Stimulated activated CD4-positive, alpha-beta T cell treated with anti-CD3 and anti-CD28 coated beads, Interleukin-2, amount 100 ng/mL, for 4 hours (primary cell): ENCODE measurements at regions not wholly inside any gene's neighbourhood (a gene's known extent, or its start where the extent isn't known, plus 50 kb on each side); places are given as distances from the start of the nearest gene placed in this dataset.

Experiments used
- DNase-seq: peaks from one replicate; pipeline ENCODE4 v3.0.0-alpha.2; 2020; ENCODE audit warnings: low read depth

DNA sequence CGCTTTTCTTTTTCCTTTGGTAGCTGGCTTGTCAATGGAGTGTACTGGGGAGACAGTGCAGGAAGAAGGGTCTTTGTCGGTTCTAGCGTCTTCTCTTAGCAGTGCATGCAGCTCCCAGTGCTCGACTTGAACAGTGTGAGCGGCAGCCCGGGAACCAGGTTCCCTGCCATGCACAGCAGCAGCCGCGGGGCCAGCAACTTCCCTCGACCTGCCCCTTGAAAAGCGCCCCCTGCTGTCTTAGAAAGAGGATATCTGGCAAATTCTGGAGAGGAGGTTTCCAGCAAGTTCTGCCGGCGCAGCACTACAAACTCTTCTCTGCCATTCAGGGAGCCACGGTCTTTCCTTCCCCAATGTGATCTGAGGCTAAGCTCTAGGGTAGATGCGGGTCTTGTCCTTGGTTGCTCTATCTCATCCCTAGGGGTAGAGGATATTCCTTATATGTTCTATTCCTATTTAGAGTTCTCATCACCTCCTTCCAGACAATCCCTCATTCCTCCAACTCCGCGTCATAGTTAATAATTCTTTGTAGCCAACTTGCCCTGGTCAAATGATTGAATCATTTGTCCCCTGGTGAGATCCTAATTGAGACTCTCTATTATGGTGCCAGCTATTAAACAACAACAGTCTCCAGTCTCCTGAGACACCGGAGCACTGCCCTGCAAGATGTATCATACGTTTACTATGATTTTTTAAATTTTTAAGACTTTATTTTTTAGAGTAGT, 451.3 kb downstream of the PMP22 start:
- DNase-seq = no peak

DNA sequence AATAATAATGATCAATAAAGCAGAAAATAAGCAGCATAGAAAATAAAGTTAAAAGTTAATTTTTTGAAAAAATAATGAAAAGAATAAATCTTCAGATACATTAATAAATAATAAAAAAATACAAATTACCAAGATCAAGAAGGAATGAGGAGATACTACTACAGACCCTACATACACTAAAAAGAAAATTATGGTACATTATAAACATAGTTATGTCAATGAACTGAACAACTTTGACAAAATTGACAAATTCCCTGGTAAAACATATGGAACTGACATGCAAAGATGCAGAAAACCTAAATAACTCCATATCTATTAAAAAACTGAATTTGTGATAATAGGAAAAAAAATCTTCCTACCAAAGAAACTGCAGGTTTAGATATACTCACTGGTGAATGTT, 456.7 kb downstream of the PMP22 start:
- DNase-seq = no peak

DNA sequence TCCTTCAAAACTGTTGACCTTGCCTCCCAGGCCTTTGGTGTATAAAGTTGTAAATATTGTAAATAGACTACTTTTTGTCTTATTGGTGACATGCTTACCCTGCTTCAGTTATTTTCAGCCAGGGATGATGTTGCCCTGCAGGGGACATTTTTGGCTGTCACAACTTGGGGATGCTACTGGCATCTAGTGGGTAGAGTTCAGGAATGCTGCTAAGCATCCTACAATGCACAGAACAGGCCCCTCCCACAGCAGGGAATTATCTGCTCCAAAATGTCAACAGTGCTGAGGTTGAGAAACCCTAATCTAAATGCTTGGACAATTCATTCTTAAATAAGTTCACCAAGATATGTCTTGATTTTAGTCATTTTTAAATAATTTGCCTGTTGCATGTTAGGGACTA, 459.8 kb downstream of the PMP22 start:
- no peak for DNase-seq

DNA sequence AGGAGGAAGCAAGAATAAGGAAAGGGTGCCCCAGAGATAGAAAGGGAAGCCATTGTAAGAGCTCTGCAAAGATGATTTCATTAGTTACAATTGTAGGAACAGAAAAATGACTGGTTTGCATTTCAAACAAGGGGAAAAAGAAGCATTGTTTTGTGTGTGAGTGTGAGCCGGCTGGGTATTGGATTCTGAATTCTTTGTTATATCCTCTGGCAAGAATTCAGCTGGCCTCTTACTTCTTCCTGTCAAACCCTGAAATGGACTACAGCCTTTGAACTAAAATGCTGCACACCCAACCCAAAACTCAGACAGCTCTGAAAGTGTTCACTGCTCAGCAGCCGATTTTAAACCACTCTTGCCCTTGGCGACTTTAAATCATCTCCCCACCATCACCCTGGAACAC, 461.3 kb downstream of the PMP22 start:
- no peak for DNase-seq

DNA sequence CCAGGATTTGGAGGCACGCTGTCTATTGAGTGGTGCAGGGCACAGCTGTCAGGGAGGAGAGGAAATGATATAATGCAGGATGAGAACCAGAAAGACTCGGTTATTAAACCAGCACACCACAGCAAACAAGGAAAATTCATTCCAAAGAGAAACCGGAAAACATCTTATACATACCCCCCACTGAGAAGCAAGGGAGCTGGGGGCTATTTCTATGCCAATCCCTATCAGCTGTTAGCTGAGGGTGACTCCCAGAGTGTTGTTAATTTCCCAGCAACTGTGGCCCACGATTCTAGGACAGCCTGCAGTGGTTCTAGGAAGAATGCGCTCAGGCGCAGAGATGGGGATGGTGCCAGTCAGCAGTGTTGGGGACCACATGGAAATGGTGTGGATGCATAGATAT, 467.3 kb downstream of the PMP22 start:
- no peak for DNase-seq

DNA sequence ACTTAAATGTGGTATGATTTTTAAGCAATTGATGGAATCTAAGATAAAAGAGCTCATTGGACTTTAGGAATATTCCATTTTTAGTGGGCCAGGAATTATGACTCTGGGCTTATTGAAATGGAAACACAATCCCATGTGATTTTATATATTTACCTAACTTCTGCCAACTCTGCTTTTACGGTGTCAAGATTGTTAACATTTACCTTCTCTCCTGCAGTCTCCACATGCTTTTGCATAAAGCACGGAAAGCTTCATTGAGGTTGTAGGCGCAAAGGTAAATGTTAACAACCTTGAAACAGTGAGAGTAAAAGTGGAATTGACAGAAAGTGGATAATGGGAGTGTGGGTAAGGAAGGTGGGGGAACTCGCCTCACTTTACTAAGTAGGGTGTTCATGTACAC, 468.1 kb downstream of the PMP22 start:
- no peak for DNase-seq

DNA sequence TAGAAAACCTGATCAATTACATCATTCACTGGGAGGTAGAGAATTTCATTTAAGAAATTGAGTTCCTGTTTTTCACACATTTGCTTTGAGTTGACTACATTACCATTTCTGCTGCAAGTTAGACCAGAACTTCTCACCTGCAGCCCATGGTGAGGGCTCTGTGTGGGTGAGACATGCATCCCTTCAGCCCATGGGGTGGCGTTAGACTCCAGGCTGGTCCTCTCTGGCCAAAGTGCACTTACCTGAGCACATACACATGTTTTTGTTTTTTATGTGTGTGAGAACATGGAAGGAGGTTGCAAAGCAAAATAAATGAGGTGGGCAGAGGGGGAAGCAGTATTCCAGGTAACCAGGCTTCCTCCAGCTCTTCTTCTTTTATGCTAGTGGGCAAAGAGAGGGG, 470.2 kb downstream of the PMP22 start:
- no peak for DNase-seq

DNA sequence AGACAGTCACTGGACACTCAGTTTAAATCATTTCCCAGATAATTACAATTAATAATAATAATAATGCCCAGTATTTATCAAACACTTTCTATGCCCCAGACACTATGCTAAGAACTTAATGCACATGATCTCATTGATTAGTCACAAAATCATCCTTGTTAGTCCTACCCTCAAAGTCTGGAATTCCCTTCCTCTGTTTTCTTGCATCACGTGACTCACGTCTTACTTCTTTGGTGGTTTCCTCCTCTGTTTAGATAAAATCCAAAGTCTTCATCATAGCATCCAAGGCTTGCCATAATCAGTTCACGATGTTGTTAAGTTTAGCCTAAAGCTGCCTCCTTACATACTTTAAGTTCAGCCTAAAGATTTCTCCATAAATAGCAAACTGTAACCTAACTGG, 471.9 kb downstream of the PMP22 start:
- DNase-seq = no peak

DNA sequence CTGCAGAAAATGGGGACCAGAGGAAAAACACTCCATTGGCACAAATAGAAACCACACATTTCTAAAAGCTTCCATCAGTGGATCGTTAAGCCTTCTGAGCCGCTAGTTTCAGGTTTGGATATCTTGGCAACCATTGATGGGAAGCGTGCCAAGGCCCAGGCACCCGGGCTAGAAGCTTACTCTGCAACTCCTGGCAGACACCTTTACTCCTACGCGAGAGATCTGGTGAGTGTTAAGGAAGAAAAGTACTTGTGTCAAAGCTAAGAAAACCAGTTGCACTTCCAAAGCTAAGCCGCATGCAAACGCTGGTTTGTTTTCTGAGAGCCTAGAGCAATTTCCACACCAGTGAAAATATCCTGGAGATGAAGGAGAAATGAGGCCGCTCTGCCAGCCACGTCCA, 472.4 kb downstream of the PMP22 start:
- no peak for DNase-seq

DNA sequence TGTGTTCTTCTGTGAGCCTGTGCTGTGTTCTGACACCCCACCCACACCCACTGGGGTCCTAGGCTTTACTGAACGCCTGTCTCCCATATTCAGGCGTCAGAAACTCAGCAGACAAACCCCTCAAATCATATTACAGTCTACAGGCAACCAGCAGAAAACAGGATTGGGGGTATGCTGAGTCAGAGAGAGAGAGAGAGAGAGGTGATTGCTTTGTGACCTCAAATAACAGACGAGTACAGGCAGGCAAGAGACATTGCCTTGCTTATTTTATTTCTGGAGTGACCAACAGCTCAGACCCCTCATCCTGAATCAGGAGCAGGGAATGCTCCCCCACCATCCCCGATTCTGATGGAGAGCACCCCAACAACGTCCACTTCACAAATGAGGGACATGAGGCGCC, 473.9 kb downstream of the PMP22 start:
- no peak for DNase-seq

DNA sequence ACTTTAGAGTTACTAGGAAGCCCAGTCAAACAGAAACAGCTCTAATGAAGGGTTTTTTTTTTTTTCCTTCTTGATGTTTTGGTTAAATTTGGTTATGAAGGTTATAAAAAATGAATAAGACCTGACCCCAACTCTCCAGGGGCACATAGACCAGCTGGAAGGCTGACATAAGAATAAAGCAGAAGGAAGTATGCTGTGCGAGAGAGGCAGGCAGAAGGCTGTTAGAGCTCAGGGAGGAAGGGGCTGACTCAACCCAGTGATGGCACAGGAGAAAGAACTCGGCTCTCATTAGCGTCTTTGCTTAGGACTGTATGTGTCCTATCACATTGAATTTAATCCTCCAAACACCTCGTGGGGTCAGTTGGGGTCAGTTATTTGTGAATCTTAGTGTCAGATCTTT, 474.6 kb downstream of the PMP22 start:
- no peak for DNase-seq

DNA sequence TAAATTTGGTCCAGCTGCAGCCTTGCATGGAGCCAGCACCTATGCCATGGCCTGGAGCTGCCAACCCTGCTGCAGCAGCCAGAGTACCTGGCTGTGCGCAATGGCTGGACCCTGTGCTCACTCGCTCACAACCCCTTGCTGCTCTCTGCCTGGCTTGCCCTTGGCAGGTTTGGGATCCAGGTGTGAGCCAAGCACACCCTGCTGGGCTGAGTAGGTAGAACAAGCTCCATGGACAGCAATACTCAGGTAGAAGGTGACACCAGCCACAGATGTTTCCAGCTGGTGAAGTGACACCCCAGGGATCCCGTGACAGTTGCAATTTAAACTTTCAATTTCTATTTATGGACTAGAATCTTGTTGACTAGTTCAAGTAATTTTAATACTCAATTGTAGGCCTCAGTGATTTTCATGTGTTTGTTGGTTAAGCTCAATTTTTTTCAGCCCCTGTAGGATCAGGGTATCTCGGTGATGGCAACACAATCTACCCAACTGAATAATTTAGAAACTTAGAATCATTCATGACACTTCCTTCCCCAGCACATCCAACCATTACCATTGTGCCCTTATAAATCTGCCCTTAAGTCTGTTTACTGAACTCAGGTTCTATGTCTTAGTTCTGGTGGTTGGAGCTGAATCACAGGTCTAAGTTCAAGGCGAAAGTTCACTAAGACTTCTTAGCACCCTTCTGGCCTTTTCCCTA, 480.0 kb downstream of the PMP22 start:
- DNase-seq = peak; percentile 6

DNA sequence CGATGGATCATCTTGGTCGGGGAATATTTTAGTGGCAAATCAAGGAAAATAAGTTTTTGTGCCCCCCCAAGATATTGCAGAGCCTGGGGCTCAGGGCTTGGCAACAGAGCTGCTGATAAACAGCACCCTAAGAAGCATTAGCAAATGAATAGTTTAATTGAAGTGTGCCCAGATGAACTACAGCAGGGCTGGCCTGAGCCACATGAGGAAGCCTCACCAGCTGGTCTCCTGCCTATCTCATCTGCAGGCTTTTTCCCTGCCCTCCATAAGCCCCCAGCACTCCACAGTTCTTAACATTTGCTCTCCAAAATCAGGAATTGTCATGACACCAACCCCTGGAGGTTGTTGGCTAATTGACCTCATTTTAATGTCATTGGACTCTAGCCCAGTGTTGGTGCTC, 480.2 kb downstream of the HS3ST3B1 start:
- no peak for DNase-seq

DNA sequence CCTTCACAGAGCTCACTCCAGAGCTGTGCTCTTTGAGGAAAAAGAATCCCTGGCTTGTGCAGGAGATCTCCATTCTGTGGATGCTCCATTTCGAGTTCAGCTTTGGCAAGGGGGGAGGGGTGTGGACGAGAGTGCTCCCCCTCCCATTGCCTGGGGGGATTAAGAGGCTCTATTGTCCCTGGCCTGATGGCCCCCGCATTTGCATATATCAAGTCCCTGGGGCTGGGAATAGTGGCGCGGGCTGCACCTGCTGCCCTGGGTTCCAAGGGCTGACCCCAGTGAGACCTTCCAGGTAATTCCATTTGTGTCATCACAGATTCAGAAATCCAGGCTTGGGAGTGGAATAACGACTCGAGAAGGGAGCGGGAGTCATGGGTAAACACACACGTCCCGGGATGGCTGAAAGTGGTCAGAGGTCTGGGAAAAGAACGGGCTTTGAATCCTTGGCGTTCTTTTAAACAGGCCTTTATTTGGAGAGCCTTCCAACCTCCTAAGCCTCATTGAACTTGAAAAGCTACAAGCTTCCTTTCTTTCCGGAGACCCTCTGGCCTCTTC, 479.3 kb downstream of the HS3ST3B1 start:
- DNase-seq = no peak

DNA sequence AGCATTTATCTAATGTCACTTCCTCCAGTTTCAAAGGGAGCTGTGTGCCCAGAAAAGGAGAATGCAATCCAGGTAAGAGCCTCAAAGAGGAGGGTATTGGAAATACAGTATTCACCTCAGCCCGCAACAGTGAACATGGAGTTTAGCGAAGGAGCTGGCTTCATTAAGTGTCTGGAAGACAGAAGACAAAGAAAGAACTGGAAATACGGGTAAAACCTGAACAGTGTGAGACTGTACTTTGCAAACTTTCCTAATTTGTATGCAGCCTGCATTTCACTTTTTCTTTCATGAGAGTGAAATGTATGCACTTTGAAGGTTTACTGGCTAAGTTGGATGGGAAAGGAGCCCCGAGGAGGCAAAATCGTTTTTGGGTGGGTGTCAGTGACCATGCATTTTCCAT, 478.4 kb downstream of the HS3ST3B1 start:
- DNase-seq = no peak

DNA sequence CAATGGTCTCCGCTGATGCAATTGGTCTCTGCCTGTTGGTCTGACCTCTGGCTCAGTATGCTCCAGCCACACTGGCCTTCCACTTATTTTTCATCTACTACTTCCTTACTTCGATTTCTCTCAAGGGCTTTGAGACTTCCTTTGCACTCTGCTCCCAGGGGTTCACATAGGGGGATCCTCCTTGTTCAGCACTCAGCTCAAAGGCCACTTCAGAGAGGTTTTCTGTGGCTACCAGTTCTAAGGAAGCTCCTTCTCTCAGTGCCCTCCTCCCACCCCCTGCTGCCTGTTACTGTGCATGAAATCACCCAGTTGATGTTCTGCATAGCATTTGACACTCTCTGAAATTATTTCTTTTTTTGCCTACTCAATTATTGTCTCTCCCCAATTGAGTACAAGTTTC, 476.4 kb downstream of the HS3ST3B1 start:
- no peak for DNase-seq

DNA sequence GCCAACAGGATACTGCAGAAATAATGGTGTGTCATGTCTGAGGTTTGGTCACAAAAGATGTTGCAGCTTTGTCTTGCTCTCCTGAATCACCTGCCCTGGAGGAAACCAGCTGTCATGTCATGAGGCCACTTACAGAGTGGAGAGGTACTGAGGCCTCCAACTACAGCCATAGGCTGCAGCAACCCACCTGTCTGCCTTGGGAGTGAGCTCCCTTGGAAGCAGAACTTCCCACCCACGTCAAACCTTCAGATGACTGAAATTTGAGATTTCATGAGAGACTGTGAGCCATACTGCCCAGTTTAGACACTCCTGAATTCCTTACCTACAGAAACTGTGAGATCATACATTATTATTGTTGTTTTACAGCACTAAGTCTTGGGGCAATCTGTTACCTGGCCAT, 475.9 kb downstream of the HS3ST3B1 start:
- no peak for DNase-seq

DNA sequence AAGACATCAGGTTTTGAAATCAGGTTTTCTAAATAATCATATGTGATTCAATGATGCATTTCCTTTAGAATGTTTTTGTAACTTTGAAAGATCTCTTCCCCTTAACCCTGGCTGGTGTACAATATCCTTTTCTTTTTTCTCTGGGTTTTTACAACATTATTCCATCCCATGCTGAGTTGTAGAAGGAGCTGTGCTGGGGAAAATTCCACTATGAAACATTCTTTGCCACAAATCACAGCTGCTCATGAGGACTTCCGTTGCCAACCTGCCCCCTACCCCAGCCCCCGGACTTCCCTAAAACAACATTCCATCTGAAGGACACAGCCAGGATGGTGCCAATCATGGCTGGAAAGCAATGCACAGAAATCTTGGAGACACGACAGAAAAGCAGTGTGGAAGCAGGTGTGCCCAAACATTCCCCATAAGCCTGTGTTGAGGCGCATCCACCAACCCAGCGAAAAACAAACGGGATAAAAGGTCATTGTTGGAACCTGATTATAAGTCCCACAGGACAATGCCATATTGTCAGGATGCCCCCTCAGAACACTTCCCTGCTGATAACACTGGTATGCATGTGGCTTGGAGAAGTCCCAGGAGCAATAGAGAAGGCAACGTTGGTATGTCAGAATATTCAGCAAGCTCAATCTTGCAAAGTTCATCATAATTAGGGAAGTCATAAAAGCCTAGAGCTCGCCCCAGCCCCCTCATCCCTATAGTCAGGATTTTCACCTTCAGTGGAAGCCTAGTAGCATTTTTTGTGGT, 475.0 kb downstream of the HS3ST3B1 start:
- DNase-seq = no peak

DNA sequence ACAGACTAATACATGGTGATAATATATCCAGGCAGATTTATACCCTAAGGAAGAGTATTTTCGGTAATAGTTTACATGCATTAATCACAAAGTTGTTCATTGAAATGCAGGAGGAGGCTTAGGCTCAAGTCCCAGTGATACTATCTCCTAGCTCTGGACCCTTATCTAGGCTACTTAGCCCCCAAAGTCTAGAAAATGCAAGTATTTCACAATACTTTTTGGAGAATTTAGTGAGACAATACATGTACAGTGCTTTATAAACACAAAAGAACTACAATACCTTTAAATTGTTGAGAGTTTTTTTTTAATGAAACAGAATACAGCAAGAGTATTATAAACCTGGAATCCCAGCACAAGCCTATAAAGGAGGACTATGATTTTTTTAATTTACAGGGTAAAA, 473.9 kb downstream of the HS3ST3B1 start:
- no peak for DNase-seq

DNA sequence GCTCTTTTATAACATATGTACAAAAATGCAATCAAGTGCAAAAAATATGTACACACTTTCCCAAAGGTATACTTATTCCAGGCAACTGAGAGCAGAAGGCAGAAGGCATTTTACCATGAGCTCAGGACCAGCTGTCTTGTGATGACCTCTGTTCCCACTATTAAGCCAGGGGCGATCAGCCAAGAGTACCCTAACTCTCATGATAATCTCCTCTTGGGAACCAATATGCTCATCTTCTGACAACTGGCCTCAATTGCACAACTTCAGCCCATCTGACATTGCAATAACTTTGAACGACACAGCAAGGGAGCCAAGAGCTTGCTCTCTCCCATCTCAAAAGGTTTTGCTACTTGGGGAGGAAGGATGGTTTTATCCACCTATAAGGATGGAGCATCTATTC, 471.9 kb downstream of the HS3ST3B1 start:
- DNase-seq = no peak

DNA sequence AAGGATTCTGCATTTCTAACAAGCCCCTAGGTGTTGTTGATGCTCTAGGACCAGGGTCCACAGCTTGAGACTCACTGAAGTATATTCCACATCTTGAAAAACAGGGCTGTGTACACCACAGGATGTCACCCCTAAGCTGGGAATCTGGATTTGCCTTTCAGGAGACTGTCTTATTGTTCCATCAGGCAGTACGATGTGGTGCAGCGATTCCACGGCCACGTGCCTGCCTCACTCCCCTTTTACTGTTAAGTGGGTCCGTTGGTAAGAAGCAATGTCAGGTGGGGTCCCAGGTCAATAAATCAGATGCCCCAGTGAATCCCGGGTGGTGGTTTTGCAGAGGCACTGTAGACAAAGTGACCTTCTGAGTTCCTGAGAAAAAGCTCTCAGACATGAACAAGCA, 470.7 kb downstream of the HS3ST3B1 start:
- no peak for DNase-seq

DNA sequence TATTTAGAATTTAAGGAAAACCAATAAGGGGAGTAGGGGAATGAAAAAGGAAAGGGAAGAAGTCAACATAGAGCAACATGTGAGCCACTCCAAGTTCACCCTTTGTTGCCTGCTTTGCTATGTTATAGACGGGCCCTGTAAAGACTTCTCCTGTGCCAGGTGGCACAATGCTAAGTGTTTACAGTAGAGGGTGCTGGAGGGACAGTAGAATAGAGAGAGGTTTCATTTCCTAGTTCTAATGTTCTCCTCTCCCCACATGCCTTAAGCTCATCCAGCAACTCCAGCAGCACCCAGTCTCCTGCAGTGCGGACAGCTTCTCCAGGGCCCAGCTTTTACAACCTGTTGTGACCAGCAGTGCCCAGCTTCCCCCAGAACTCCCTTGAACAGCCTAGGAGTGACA, 468.0 kb downstream of the HS3ST3B1 start:
- no peak for DNase-seq
